OCI-LY7 (cell line): ENCODE measurements at regions not wholly inside any gene's neighbourhood (a gene's known extent, or its start where the extent isn't known, plus 50 kb on each side); places are given as distances from the start of the nearest gene placed in this dataset.

Experiments
- EZH2phosphoT487 ChIP-seq: fragments of 200-600 bp; sonication (generic); IDR thresholded peaks from 2 replicates; pipeline ENCODE4 v1.6.1; 2018; ENCODE audit warnings: low read depth, borderline replicate concordance, mild to moderate bottlenecking, mixed run types, antibody characterized with exemption, low read length, moderate library complexity, mixed read lengths
- TF ChIP-seq, protein P1 (sequence below): fragments of 200-600 bp; sonication (generic); conservative IDR thresholded peaks from 2 replicates; pipeline ENCODE4 v1.5.1; 2014; ENCODE audit warnings: mild to moderate bottlenecking, antibody characterized with exemption, low read length, moderate library complexity, mixed read lengths

DNA sequence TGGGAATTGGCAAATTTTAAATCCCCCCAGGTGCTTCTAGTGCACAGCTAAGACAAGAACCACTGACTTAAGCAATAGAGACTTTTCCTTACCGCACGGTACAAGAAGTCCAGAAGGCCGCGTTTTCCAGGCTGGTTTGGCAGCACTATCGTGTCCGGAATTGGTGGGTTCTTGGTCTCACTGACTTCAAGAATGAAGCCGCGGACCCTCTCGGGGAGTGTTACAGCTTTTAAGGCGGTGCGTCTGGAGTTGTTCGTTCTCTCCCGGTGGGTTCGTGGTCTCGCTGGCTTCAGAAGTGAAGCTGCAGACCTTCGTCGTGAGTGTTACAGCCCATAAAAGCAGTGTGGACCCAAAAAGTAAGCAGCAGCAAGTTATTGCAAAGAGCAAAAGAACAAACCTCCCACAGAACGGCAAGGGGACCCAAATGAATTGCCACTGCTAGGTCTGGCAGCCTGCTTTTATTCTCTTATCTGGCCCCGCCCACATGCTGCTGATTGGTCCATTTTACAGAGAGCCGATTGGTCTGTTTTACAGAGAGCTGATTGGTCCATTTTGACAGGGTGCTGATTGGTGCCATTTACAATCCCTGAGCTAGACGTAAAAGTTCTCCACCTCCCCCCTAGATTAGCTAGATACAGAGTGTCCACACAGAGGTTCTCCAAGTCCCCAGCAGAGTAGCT, 264.5 kb downstream of the PREX1 start:
- TF ChIP-seq, protein P1, sequence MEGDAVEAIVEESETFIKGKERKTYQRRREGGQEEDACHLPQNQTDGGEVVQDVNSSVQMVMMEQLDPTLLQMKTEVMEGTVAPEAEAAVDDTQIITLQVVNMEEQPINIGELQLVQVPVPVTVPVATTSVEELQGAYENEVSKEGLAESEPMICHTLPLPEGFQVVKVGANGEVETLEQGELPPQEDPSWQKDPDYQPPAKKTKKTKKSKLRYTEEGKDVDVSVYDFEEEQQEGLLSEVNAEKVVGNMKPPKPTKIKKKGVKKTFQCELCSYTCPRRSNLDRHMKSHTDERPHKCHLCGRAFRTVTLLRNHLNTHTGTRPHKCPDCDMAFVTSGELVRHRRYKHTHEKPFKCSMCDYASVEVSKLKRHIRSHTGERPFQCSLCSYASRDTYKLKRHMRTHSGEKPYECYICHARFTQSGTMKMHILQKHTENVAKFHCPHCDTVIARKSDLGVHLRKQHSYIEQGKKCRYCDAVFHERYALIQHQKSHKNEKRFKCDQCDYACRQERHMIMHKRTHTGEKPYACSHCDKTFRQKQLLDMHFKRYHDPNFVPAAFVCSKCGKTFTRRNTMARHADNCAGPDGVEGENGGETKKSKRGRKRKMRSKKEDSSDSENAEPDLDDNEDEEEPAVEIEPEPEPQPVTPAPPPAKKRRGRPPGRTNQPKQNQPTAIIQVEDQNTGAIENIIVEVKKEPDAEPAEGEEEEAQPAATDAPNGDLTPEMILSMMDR, result no peak
- TF ChIP-seq EZH2phosphoT487, result no peak
